ENCODE measurements at regions not wholly inside any gene's neighbourhood (a gene's known extent, or its start where the extent isn't known, plus 50 kb on each side); places are given as distances from the start of the nearest gene placed in this dataset.

DNA sequence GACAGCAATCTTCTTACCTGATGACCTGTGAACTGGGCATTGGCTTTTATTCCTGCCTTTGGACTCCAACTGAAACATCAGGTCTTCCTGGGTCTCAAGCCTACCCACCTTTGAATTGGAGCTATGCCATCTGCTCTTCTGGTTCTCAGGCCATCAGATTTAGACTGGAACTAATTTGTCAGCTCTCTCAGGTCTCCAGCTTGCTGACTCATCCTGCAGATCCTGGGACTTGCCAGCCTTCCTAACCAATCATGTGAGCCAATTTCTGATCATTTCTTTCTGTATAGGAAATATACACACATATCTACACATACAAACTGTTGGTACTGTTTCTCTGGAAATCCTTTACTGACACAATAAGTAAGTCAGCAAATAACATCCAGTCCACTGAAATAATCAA is 65.3 kb upstream of the TSPAN8 start:
- Histone ChIP-seq H2BK15ac (ENCODE audit: low read depth, low read length) (no peak overlapping the region), H3K4ac (ENCODE audit: low read depth, low read length) (no peak overlapping the region), H3K27ac (ENCODE audit: insufficient read length, low read depth, low read length) (no peak overlapping the region), H3K23ac (ENCODE audit: insufficient read length, low read depth, low read length) (no peak overlapping the region), H3K4me1 (ENCODE audit: insufficient read depth, low read length) (no peaks in the 10 kb centered on the region), H4K91ac (ENCODE audit: insufficient read length, low read depth, low read length) (no peak overlapping the region), H4K8ac (replicated peaks; ENCODE audit: insufficient read length, low read depth, low read length) (no peak overlapping the region), H4K5ac (ENCODE audit: insufficient read length, low read depth, low read length) (no peak overlapping the region), H2AK5ac (ENCODE audit: insufficient read length, low read length) (no peak overlapping the region), H2AFZ (ENCODE audit: low read length) (no peak overlapping the region), H3K27me3 (ENCODE audit: insufficient read depth, low read length) (no peaks in the 10 kb centered on the region), H2BK120ac (ENCODE audit: low read depth, low read length, poor library complexity, severe bottlenecking) (no peak overlapping the region), H3K56ac (ENCODE audit: insufficient read length, low read depth, low read length) (no peak overlapping the region), H2BK20ac (ENCODE audit: low read depth, low read length, poor library complexity, severe bottlenecking) (no peak overlapping the region), H2BK12ac (ENCODE audit: insufficient read length, low read depth, low read length) (no peak overlapping the region), H4K20me1 (ENCODE audit: control insufficient read depth, insufficient read depth, insufficient read length) (no peaks in the 10 kb centered on the region), H3K79me2 (ENCODE audit: insufficient read depth, low read length) (no peaks in the 10 kb centered on the region), H3T11ph (ENCODE audit: low read length) (no peak overlapping the region), H3K23me2 (ENCODE audit: insufficient read length, low read depth, low read length, poor library complexity, severe bottlenecking) (no peaks in the 10 kb centered on the region), H2BK5ac (ENCODE audit: insufficient read length, low read length) (no peak overlapping the region), H3K14ac (ENCODE audit: insufficient read depth, low read length) (no peak overlapping the region), H3K9ac (ENCODE audit: extremely low read depth, insufficient read length, low read length) (no peak overlapping the region), H3K18ac (ENCODE audit: insufficient read length, low read depth, low read length) (no peak overlapping the region), H3K9me3 (ENCODE audit: control insufficient read depth, low read depth, low read length) (no peaks in the 10 kb centered on the region), H3K79me1 (ENCODE audit: insufficient read depth, low read depth, low read length, poor library complexity, severe bottlenecking) (no peaks in the 10 kb centered on the region), H3K4me2 (ENCODE audit: insufficient read depth, insufficient read length, low read length) (no peak overlapping the region)
- DNase-seq: no peak
- no peaks in the 10 kb centered on the region for H3K27me3 Mint-ChIP-seq (ENCODE audit: low read depth)
- H3K4me3 Mint-ChIP-seq: no peak overlapping the region
- peak overlapping the region in 1 of 3 experiments; percentile 78; a peak in 2 of 7 replicates for H3K27ac Mint-ChIP-seq
- no peaks in the 10 kb centered on the region; a peak in 1 of 7 replicates for H3K36me3 Mint-ChIP-seq (ENCODE audit: insufficient read depth in 1 of 3, low read depth in 3 of 3)
- TF ChIP-seq, protein P1, sequence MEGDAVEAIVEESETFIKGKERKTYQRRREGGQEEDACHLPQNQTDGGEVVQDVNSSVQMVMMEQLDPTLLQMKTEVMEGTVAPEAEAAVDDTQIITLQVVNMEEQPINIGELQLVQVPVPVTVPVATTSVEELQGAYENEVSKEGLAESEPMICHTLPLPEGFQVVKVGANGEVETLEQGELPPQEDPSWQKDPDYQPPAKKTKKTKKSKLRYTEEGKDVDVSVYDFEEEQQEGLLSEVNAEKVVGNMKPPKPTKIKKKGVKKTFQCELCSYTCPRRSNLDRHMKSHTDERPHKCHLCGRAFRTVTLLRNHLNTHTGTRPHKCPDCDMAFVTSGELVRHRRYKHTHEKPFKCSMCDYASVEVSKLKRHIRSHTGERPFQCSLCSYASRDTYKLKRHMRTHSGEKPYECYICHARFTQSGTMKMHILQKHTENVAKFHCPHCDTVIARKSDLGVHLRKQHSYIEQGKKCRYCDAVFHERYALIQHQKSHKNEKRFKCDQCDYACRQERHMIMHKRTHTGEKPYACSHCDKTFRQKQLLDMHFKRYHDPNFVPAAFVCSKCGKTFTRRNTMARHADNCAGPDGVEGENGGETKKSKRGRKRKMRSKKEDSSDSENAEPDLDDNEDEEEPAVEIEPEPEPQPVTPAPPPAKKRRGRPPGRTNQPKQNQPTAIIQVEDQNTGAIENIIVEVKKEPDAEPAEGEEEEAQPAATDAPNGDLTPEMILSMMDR (conservative IDR thresholded peaks at IDR 0.05): no peak
- H3K4me1 Mint-ChIP-seq: no peaks in the 10 kb centered on the region
- no peaks in the 10 kb centered on the region for H3K9me3 Mint-ChIP-seq
